HEK293 (cell line): ENCODE measurements at regions not wholly inside any gene's neighbourhood (a gene's known extent, or its start where the extent isn't known, plus 50 kb on each side); places are given as distances from the start of the nearest gene placed in this dataset.

Experiments
- INSM2 ChIP-seq: fragments of 450-650 bp; formaldehyde crosslinking; IDR thresholded peaks from 2 replicates; pipeline ENCODE4 v1.5.1; 2016; ENCODE audit warnings: missing biosample characterization, missing genetic modification characterization
- PRDM1 ChIP-seq: fragments of 450-650 bp; formaldehyde crosslinking; IDR thresholded peaks from 2 replicates; pipeline ENCODE4; 2016; ENCODE audit warnings: missing biosample characterization, missing genetic modification characterization
- PRDM10 ChIP-seq: fragments of 450-650 bp; formaldehyde crosslinking; IDR thresholded peaks from 2 replicates; pipeline ENCODE4 v1.5.1; 2016; ENCODE audit warnings: missing biosample characterization, missing genetic modification characterization
- TCF7L2 ChIP-seq: IDR thresholded peaks from 2 replicates; pipeline ENCODE4 v1.6.1; 2011; ENCODE audit warnings: low read depth, mild to moderate bottlenecking, inconsistent platforms, low read length, moderate library complexity, borderline replicate concordance
- ZNF521 ChIP-seq: fragments of 450-650 bp; formaldehyde crosslinking; IDR thresholded peaks from 2 replicates; pipeline ENCODE4 v1.5.1; 2017; ENCODE audit warnings: missing biosample characterization, mild to moderate bottlenecking, missing genetic modification characterization
- ZNF707 ChIP-seq: fragments of 450-650 bp; formaldehyde crosslinking; IDR thresholded peaks from 2 replicates; pipeline ENCODE4 v1.5.1; 2016; ENCODE audit warnings: missing biosample characterization, missing genetic modification characterization
- ZNF843 ChIP-seq: fragments of 450-650 bp; formaldehyde crosslinking; IDR thresholded peaks from 2 replicates; pipeline ENCODE4 v1.5.1; 2016; ENCODE audit warnings: missing biosample characterization, missing genetic modification characterization

- TF ChIP-seq ZNF521 (tag by site-specific recombination) (no peak), ZNF707 (no peak), TCF7L2 (no peak), INSM2 (tag by site-specific recombination) (no peak), ZNF843 (tag by site-specific recombination) (no peak), PRDM1 (no peak), PRDM10 (tag by site-specific recombination) (no peak)
Measured at GRCh38 chr18:22253676-22254075, 84.3 kb downstream of the GATA6 start.
